ENCODE measurements at regions not wholly inside any gene's neighbourhood (a gene's known extent, or its start where the extent isn't known, plus 50 kb on each side); places are given as distances from the start of the nearest gene placed in this dataset.

DNA sequence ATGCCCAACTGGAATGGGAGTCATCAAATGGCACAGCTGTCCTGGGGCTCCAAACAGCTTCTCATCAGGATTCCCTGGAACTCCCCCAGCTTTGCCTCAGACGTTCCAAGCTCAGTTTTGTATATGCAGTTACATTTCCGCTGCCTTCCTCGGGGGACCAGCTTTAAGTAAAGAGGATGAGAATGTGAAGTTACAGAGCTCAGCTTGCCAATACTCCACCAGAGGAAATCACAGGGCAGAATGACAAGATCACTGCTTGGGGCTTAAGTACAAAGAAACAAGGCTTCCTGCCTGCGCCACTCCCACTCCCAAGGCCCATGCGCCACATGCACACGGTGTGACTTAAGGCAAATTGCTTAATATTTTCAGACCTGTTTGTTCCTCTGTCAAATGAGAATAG lies 272.4 kb upstream of the CDH11 start:
- no peak for DNase-seq

DNA sequence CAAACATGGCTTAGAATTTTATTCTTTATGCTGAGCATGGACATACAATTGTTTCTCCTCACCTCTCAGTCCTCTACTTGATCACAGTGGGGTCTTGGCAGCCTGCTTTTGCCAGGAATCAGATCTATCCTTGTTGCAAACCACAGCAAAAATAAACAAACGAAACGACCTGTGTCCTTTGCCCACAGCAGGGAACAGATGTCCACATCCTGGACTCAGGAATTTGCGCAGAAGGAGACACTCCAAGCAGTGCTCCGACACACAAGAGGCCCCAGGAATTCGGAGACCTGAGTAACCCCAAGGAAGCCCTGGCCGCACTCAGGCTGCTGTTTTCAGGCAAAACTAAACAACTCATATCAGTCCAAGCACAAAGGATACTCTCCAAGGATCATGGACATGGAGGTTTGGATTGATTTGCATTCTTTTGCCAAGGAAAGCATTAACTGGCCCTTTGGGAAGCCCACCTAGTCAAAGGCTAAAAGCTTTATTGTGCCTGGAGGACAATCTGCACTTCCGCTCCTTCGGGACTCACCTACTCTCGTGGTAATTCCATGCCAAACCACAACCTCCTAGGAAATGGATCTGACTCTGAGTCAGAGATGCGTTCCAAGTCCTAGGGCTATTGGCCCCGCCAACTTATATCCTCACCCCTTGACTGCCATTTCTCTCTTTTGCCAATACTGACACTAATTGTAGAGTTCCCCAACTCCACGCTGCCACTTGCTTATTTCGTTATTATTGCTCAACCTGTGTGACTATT lies 271.1 kb upstream of the CDH11 start:
- Histone ChIP-seq H3K9me3 (no peaks in the 10 kb centered on the region), H3K4me1 (no peaks in the 10 kb centered on the region), H3K27me3 (no peaks in the 10 kb centered on the region), H3K4me3 (no peak overlapping the region), H3K36me3 (no peaks in the 10 kb centered on the region), H3K27ac (no peak overlapping the region)
- DNase-seq, result no peak
- no peak for TF ChIP-seq POLR2A (IDR thresholded peaks at IDR 0.05)
- no peak for TF ChIP-seq CTCF (IDR thresholded peaks at IDR 0.05)

More for the DNA sequence above, 272.4 kb upstream of the CDH11 start:
- TF ChIP-seq CTCF (IDR thresholded peaks at IDR 0.05), result no peak
- TF ChIP-seq POLR2A (IDR thresholded peaks at IDR 0.05), result no peak
- no peaks in the 10 kb centered on the region for H3K9me3 ChIP-seq
- H3K36me3 ChIP-seq, result no peaks in the 10 kb centered on the region
- no peaks in the 10 kb centered on the region for H3K27me3 ChIP-seq
- no peaks in the 10 kb centered on the region for H3K4me1 ChIP-seq
- H3K4me3 ChIP-seq, result no peak overlapping the region
- H3K27ac ChIP-seq, result no peak overlapping the region

GRCh38 chr16:65388592-65388991 lies 266.7 kb upstream of the CDH11 start:
- Histone ChIP-seq H3K9me3 (no peaks in the 10 kb centered on the region), H3K36me3 (no peaks in the 10 kb centered on the region), H3K27ac (no peak overlapping the region), H3K4me1 (no peaks in the 10 kb centered on the region), H3K27me3 (no peaks in the 10 kb centered on the region), H3K4me3 (no peak overlapping the region)
- TF ChIP-seq CTCF (IDR thresholded peaks at IDR 0.05) (no peak), POLR2A (IDR thresholded peaks at IDR 0.05) (no peak)
- DNase-seq, result no peak

GRCh38 chr16:65386672-65387071 lies 264.8 kb upstream of the CDH11 start:
- H3K4me3 ChIP-seq, result no peak overlapping the region
- H3K27me3 ChIP-seq, result no peaks in the 10 kb centered on the region
- no peaks in the 10 kb centered on the region for H3K9me3 ChIP-seq
- TF ChIP-seq CTCF (IDR thresholded peaks at IDR 0.05) (no peak), POLR2A (IDR thresholded peaks at IDR 0.05) (no peak)
- DNase-seq, result no peak
- no peaks in the 10 kb centered on the region for H3K36me3 ChIP-seq
- H3K27ac ChIP-seq, result no peak overlapping the region
- no peaks in the 10 kb centered on the region for H3K4me1 ChIP-seq

GRCh38 chr16:65384441-65384840 lies 262.6 kb upstream of the CDH11 start:
- no peaks in the 10 kb centered on the region for H3K36me3 ChIP-seq
- TF ChIP-seq CTCF (IDR thresholded peaks at IDR 0.05), result no peak
- TF ChIP-seq POLR2A (IDR thresholded peaks at IDR 0.05), result no peak
- H3K4me1 ChIP-seq, result no peaks in the 10 kb centered on the region
- no peak overlapping the region for H3K27ac ChIP-seq
- H3K9me3 ChIP-seq, result no peaks in the 10 kb centered on the region
- no peaks in the 10 kb centered on the region for H3K27me3 ChIP-seq
- DNase-seq, result no peak
- H3K4me3 ChIP-seq, result no peak overlapping the region

All from Peyer's patch (tissue), 4 donors.